MM.1S (cell line): ENCODE measurements at regions not wholly inside any gene's neighbourhood (a gene's known extent, or its start where the extent isn't known, plus 50 kb on each side); places are given as distances from the start of the nearest gene placed in this dataset.

Experiments used
- EZH2 ChIP-seq: fragments of 300-600 bp; sonication (generic); optimal IDR thresholded peaks from 2 replicates; pipeline ENCODE3; 2017; ENCODE audit warnings: low read depth, mild to moderate bottlenecking, antibody characterized with exemption, low read length, mixed read lengths
- TF ChIP-seq, protein P1 (sequence below): fragments of 300-600 bp; sonication (generic); IDR thresholded peaks from 2 replicates; pipeline ENCODE4 v1.5.1; 2016; ENCODE audit warnings: antibody characterized with exemption, low read length, mixed read lengths

DNA sequence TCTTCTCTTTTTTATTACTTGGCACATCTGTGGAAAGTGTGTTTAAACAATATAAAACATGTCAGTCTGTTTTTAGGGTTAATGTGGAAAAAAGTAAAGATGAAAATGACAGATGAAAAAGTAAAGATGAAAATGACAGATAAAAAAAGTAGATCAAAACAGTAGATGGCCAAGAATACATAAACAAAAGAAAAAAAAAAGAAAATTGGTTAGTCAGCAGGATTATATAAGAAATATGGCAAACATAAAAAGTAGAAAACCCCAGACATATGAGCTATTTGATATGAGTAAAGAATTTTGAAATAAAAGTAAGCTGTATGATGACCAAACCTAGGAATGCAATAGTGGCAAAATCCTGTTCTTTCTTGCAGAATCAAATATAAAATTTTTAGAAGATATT lies 365.7 kb upstream of the AKR1E2 start:
- TF ChIP-seq, protein P1, sequence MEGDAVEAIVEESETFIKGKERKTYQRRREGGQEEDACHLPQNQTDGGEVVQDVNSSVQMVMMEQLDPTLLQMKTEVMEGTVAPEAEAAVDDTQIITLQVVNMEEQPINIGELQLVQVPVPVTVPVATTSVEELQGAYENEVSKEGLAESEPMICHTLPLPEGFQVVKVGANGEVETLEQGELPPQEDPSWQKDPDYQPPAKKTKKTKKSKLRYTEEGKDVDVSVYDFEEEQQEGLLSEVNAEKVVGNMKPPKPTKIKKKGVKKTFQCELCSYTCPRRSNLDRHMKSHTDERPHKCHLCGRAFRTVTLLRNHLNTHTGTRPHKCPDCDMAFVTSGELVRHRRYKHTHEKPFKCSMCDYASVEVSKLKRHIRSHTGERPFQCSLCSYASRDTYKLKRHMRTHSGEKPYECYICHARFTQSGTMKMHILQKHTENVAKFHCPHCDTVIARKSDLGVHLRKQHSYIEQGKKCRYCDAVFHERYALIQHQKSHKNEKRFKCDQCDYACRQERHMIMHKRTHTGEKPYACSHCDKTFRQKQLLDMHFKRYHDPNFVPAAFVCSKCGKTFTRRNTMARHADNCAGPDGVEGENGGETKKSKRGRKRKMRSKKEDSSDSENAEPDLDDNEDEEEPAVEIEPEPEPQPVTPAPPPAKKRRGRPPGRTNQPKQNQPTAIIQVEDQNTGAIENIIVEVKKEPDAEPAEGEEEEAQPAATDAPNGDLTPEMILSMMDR, result no peak
- no peak for TF ChIP-seq EZH2
